NCI-H1092 treated with DMSO at 0.1 percent for 48 hours (cell line): ENCODE measurements at regions not wholly inside any gene's neighbourhood (a gene's known extent, or its start where the extent isn't known, plus 50 kb on each side); places are given as distances from the start of the nearest gene placed in this dataset.
"Not testable (repeated sequence)": the region's sequence is repeated elsewhere in the genome, so short reads cannot be mapped to it uniquely, and the experiment has no call there.

Experiments
- DNase-seq: peaks from one replicate; lab custom pipeline; 2025; lab: John Stamatoyannopoulos, UW

GRCh38 chr4:27360790-27361267, 500.2 kb downstream of the STIM2 start:
- DNase-seq = no peak

GRCh38 chr4:27364509-27364908, 503.9 kb downstream of the STIM2 start:
- no peak for DNase-seq

DNA sequence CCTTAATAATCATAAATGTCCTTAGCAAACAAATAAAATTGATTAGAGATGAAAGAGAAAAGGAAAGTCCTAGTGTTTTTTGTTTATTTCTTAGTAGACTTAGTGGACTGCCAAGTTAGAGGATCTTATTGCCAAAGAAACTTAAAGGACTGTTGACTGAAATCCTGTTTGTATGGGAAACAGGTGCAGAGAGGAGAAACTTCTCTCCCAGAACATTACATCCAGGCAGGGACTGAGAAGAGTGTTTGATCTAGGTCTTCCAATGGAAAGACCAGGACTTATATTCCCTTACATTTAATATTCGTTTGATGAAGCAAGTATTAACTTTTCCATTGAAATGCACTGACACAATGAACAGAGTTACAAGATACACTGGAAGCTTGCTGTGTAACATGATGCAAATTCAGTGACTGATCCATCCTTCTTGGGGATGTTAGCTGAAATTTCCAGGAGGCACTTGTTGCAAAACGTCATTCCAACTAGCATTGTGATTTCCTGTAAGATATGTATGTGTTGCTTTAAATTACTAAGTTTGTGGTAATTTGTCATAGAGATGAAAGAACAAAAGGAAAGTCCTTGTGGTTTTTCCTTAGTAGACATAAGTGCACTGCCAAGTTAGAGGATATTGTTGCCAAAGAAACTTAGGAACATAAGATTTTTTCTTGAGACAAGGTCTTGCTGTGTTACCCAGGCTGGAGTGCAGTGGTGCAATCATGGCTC, 505.6 kb downstream of the STIM2 start:
- DNase-seq = no peak

DNA sequence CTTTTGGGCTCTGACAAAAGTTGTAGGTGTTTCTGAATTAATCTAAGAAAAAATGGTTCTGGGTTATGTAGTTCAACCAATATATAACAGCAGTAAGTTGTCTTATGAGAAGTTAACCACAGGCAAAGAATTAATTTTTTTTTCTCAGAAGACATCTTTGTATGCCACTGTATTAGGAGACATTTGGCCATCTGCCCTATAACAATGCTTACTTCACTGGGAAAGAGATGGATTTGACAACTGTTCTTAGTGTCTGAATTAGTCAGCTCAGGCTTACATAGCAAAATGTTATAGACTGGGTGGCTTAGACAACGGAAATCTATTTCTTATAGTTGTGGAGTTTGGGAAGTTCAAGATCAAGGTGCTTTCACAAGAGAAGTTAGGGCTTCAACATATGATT, 508.1 kb downstream of the STIM2 start:
- no peak for DNase-seq

DNA sequence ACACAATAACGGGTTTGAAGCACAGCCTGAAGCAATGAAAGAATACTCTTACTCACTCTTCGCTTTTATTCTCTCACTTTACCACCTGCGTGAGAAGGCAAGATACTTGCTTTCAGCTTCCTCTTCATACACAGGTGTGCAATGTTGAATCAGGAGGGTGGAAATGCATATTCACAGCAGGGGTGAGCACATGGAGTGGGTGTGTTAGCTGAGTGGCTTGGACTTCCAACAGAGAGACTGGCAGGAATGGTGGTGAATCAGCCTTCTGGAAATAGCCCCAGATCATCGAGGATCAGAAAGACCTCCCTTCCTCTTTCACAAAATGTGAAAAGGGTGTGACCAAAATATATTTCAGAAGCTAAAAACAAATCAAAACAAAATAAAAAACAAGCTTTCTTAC, 521.2 kb downstream of the STIM2 start:
- DNase-seq = peak; percentile 17

- peak; percentile 0 for DNase-seq
Observed at GRCh38 chr4:27387711-27388110, 527.1 kb downstream of the STIM2 start.

GRCh38 chr4:27397886-27398285, 537.2 kb downstream of the STIM2 start:
- DNase-seq = no peak

- no peak for DNase-seq
Observed at GRCh38 chr4:27398631-27399310, 538.1 kb downstream of the STIM2 start.

DNA sequence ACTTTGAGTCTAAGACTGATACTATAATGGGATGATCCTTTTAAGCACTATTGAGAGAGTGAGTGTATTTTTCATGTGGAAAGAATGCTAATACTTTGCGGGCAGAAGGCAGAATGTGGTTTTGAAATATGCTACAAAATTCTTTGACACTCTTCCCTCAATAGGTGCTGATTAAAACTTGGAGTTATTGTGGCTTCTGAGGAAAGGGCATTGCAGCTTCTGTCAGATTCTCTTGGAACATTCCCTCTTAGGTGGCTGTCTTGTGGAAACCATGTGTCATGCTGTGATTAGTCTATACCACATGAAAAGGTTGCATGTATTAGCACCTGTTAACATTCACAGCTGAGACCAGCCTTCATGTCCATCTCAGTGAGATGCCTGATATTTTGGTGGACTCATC, 547.0 kb downstream of the STIM2 start:
- no peak for DNase-seq

- no peak for DNase-seq
Observed at GRCh38 chr4:27412613-27413012, 552.0 kb downstream of the STIM2 start.

DNA sequence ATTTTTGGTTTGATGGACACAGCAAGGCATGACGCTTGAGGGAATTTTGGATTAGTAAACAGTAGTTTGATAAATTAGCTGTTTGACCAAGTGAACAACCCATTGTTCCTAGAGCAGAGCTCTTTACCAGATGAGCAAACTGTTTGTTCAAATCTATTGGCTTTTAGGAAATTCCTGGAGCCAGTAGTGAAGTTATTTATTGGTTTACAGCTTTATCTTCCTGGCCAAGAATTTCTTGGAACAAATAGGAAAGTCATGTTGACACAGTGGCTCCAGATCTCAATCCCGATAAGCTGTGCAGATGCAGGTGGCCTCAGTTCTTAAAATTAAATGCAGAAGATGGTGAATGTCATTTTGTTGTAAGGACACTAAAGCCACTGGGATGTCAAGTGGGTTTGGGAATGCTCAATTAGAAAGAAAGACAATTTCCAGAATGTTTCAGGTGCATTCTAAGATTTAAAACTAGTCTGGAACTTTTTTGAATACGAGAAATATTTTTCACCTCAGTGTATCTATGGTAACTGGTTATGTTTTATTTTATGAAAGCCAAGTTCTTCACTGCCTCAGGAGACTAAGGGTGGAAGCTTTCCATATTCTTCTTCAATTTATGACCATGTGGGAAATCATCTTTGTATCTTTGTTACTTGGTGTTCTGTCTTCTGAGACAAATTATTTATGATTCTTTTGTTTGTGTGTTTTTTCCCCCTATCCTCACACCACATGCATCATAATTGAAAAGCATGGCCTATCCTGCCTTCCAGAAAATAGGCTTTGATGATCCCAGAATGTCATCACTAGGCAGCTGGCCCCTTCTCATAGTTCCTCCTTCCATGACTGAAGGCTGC, 554.5 kb downstream of the STIM2 start:
- DNase-seq = no peak

DNA sequence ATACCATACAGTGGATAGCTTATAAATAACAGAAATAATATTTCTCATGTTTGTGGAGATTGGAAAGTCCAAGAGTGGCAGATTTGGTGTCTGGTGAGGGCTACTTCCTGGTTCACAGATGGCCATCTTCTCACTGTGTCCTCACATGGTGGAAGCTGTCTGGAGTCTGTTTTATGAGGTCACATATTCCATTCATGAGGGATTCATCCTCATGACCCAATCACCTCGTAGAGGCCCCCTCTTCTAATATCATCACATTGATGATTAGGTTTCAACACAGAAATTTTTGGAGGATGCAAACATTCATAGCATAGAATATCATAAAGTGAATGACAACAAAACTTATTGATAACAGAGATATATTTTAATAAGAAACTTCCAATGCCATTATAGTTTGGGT, 568.0 kb downstream of the STIM2 start:
- no peak for DNase-seq

GRCh38 chr4:27429364-27429871, 568.8 kb downstream of the STIM2 start:
- no peak for DNase-seq

DNA sequence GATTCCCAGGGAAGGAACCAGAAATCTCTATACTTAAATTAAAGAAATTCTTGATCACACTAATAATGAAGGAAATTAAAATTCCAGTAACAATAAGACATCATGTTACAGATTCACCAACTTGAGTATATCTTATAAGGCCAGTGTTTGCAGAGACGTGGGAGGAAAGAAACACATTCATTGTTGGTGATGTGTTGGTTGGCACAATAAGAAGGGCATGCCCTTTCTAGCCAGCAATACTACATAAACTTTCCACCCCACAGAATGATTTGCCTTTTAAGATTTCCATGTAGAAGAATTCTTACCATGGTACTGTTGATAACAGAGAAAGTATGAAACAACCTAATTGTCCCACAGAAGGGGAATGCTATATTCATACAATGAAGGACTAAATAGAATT, 581.5 kb downstream of the STIM2 start:
- no peak for DNase-seq

DNA sequence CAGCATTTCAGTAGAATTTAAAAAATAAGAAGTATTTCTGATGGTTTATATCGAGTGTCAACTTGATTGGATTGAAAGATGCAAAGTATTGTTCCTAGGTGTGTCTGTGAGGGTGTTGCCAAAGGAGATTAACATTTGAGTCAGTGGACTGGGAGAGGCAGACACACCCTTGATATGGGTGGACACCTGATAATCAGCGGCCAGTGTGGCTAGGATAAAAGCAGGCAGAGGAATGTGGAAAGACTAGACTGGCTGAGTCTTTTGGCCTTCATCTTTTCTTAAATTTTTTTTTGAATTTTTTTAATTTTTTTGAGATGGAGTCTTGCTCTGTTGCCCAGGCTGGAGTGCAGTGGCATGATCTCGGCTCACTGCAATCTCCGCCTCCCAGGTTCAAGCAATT, 582.0 kb downstream of the STIM2 start:
- DNase-seq = not testable (repeated sequence)

DNA sequence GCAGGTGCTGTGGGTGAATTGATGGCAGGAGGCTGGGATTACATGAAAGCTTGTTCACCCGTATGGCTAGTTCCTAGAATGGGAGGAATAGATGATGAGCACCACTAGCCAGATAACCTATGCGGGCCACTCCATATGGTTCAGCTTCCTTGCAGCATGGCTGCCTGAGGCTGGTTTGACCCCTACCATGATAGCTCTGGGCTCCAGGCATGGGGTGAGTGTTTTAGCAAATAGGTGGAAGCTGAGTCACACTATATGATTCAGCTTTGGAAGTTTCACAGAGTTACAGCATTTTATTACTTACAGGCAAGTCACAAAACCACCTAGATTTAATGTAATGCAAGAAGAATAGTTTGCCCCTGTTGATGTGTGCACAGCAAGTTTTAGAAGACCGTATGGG, 603.2 kb downstream of the STIM2 start:
- DNase-seq = no peak

DNA sequence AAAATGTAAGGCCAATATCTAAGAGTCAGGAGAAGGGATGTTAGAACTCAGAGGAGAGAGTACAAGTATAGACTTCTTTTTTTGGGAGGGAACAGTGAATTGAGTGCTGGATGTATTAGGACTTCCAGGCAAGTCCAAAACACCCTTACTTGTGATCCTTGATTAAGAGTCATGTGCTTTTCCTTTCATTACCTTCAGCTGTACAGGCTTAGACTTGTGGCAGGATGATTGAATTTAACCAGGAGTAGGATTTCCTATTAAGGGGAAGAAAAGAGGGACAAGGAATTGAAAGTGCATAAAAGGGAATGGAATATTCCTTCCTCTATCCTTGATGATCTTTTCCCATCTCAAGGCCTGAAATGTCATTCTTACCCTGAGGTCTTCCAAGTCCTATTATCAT, 606.7 kb downstream of the STIM2 start:
- no peak for DNase-seq

DNA sequence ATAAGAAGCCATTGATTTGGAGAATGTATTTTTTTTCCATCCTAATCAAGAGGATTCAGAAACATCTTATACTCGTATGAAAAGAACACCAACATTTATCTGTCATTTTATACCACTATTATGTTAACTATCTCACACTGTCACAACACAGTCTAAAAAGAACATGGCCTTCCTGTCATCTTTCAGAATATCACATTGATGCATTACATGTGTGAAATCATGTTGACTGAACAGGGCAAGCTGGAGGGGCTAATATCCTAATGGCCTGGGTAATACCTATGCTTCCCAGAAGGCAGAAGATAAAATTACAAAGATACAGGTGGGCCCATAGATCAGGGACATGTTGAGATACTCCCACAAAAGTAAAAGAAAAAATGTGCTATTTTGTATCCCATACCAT, 611.7 kb downstream of the STIM2 start:
- DNase-seq = no peak

GRCh38 chr4:27474691-27475090, 614.0 kb downstream of the STIM2 start:
- no peak for DNase-seq

- no peak for DNase-seq
Observed at GRCh38 chr4:27484216-27484615, 623.6 kb downstream of the STIM2 start.

DNA sequence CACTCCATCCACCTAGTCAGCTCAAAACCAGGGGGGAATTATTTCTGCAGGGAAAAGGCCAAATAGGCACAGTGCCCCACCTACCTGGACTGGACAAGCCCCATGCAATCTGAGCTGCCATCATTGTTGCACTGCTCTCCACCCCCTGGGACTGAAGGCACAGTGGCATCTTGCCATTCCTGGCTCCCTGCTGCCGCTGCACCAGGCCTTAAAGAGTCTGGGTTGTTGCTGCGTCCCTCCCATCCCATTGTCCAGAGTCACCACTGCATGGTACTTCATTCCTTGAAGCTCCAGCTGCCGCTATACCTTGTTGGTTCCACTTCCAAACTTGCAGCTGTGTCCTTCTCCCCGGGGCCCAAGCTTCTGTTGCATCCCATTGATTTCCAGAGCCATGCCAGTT, 629.7 kb downstream of the STIM2 start:
- DNase-seq = no peak

- no peak for DNase-seq
Observed at GRCh38 chr4:27490766-27491165, 630.1 kb downstream of the STIM2 start.

DNA sequence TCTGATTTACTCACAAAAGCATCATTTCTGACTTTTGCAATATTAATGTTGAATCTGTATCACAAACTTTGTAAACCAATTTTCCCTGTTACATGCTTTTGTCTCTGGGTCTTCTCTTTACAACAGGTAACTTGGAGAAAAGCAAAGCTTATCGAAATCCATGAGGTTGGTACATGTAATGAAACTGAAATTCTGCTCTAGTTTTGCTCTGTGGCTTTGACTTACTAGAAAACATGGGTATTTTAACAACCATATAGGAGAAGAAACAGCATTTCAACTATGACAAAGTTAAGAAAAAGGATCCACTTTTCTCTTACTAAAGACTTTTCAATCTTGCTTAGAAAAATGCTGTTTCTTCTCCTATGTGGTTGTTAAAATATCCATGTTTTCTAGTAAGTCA, 645.8 kb downstream of the STIM2 start:
- no peak for DNase-seq
